NT2/D1 (cell line): ENCODE measurements at regions not wholly inside any gene's neighbourhood (a gene's known extent, or its start where the extent isn't known, plus 50 kb on each side); places are given as distances from the start of the nearest gene placed in this dataset.

ENCODE experiments used
- DNase-seq: peaks from one replicate; pipeline ENCODE4 v3.0.0-alpha.2; 2011; ENCODE audit warnings: low read depth, low spot score
- H3K27me3 ChIP-seq: 2 replicates; pipeline ENCODE4 v1.6.0; 2011; ENCODE audit warnings: mild to moderate bottlenecking; ENCODE audit not compliant: insufficient read length, insufficient read depth
- H3K36me3 ChIP-seq: 2 replicates; pipeline ENCODE4 v1.6.1; 2011; ENCODE audit warnings: mild to moderate bottlenecking, low read length, mixed read lengths; ENCODE audit not compliant: insufficient read depth, insufficient read length
- H3K4me1 ChIP-seq: 2 replicates; pipeline ENCODE4 v1.5.1; 2011; ENCODE audit not compliant: insufficient read depth, insufficient read length
- H3K4me3 ChIP-seq: 2 replicates; pipeline ENCODE4 v1.5.1; 2011; ENCODE audit warnings: low read depth; ENCODE audit not compliant: insufficient read length
- H3K9ac ChIP-seq: 2 replicates; pipeline ENCODE4 v1.6.0; 2011; ENCODE audit warnings: low read depth; ENCODE audit not compliant: insufficient read length
- H3K9me3 ChIP-seq: 2 replicates; pipeline ENCODE4 v1.5.1; 2011; ENCODE audit warnings: mild to moderate bottlenecking, low read length; ENCODE audit not compliant: insufficient read depth
- SUZ12 ChIP-seq: IDR thresholded peaks from 2 replicates; pipeline ENCODE4 v1.6.1; 2011; ENCODE audit not compliant: insufficient read length, insufficient read depth; ENCODE audit errors: extremely low read depth
- YY1 ChIP-seq: IDR thresholded peaks from 2 replicates; pipeline ENCODE4 v1.6.1; 2011; ENCODE audit not compliant: insufficient read length, insufficient read depth
- ZNF274 ChIP-seq: IDR thresholded peaks from 2 replicates; pipeline ENCODE4 v1.6.1; 2011; ENCODE audit warnings: mild to moderate bottlenecking, low read depth, low read length

- H3K36me3 ChIP-seq, result no peaks in the 10 kb centered on the region
- no peaks in the 10 kb centered on the region for H3K4me1 ChIP-seq
- H3K27me3 ChIP-seq, result peaks cover 8% of the 10 kb centered on the region
- DNase-seq, result peak; percentile 48
- no peaks in the 10 kb centered on the region for H3K9me3 ChIP-seq
- no peak overlapping the region for H3K9ac ChIP-seq
- no peak overlapping the region for H3K4me3 ChIP-seq
- TF ChIP-seq YY1, result no peak
- no peak for TF ChIP-seq SUZ12
- TF ChIP-seq ZNF274, result no peak
Observed at GRCh38 chrX:139224953-139225665, 305.4 kb upstream of the F9 start.

- H3K4me3 ChIP-seq, result no peak overlapping the region
- TF ChIP-seq ZNF274, result no peak
- peaks cover 8% of the 10 kb centered on the region for H3K27me3 ChIP-seq
- H3K9ac ChIP-seq, result no peak overlapping the region
- DNase-seq, result no peak
- H3K36me3 ChIP-seq, result no peaks in the 10 kb centered on the region
- H3K4me1 ChIP-seq, result no peaks in the 10 kb centered on the region
- H3K9me3 ChIP-seq, result no peaks in the 10 kb centered on the region
Observed at GRCh38 chrX:139222511-139223200, 307.9 kb upstream of the F9 start.

GRCh38 chrX:139213241-139213709, 317.3 kb upstream of the F9 start:
- TF ChIP-seq ZNF274 (no peak), SUZ12 (no peak), YY1 (no peak)
- H3K4me1 ChIP-seq, result no peaks in the 10 kb centered on the region
- no peak overlapping the region for H3K4me3 ChIP-seq
- no peaks in the 10 kb centered on the region for H3K9me3 ChIP-seq
- DNase-seq, result no peak
- no peaks in the 10 kb centered on the region for H3K36me3 ChIP-seq
- no peak overlapping the region for H3K9ac ChIP-seq
- H3K27me3 ChIP-seq, result no peaks in the 10 kb centered on the region

DNA sequence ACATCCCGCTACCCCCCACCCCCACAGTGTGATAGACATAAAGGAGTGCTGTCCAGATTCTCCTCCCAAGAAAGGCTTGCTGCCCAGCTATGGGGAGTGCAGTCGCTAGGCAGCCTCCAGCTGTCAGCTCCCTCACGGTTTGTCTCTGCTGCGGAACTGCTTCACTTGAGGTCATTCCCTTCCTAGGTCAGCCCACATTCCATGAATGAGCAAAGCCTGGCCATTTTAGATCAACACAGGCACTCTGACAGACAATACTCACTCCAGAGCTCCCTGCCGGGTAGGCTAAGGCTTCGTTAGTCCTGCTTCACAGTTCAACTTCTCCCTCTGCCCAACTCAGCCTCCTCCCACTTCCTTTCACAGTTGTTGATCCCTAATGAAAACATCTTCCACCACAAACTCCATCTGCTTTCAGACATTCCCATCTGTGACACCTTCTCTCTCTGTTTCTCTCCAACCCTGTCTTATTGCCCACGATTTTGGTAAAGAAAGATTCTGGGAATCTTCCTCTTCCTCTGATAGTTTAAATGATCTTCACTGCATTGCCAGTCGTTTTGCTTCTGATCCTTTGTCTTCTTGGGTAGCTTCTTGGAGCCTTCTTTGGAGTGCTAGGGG, 318.9 kb upstream of the F9 start:
- H3K36me3 ChIP-seq, result no peaks in the 10 kb centered on the region
- no peak overlapping the region for H3K9ac ChIP-seq
- H3K4me1 ChIP-seq, result no peaks in the 10 kb centered on the region
- TF ChIP-seq ZNF274 (no peak), YY1 (no peak), SUZ12 (no peak)
- no peak for DNase-seq
- H3K27me3 ChIP-seq, result no peaks in the 10 kb centered on the region
- no peaks in the 10 kb centered on the region for H3K9me3 ChIP-seq
- H3K4me3 ChIP-seq, result no peak overlapping the region

DNA sequence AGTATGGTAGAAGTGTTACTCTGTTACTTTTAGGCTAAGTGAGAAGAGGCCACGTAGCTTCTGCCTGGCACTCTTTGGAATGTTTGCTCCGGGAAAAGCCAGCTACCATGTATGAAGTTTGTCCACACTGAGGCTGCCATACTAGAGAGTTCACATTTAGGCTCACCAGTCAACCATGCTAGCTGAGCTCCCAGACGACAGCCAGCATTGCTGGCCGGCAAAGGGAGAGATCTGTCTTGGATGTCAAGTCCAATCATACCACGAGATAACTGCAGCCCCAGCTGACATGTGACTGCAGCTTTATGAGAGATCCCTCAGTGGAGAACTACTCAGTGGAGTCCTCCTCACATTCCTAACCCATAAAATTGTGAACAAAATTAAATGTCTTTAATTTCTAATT, 321.2 kb upstream of the F9 start:
- no peak overlapping the region for H3K4me3 ChIP-seq
- no peaks in the 10 kb centered on the region for H3K4me1 ChIP-seq
- no peak overlapping the region for H3K9ac ChIP-seq
- no peak for DNase-seq
- no peaks in the 10 kb centered on the region for H3K9me3 ChIP-seq
- H3K27me3 ChIP-seq, result no peaks in the 10 kb centered on the region
- TF ChIP-seq SUZ12, result no peak
- no peak for TF ChIP-seq YY1
- no peak for TF ChIP-seq ZNF274
- no peaks in the 10 kb centered on the region for H3K36me3 ChIP-seq

DNA sequence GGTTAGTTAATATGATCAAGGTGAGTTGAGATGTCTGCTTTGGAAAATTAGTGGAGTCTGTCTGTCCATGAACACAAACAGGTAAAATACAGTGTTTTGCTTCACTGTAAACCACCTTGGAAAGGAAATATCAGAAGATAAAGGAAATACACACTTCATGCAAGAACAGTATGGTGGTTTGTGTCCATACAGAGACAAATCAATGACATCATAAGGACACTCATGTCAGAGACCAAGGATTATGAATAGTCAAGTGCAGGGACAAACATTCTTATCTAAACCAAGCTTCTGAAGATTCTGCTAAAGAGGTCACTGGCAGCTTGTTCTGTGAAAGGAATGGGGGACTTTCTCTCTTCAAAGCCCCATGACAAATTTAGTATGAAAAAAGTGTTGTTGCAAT, 322.9 kb upstream of the F9 start:
- Histone ChIP-seq H3K27me3 (no peaks in the 10 kb centered on the region), H3K36me3 (no peaks in the 10 kb centered on the region), H3K4me3 (no peak overlapping the region), H3K9me3 (no peaks in the 10 kb centered on the region), H3K4me1 (no peaks in the 10 kb centered on the region), H3K9ac (no peak overlapping the region)
- no peak for DNase-seq
- no peak for TF ChIP-seq YY1
- no peak for TF ChIP-seq ZNF274
- TF ChIP-seq SUZ12, result no peak

GRCh38 chrX:139206914-139207313, 323.6 kb upstream of the F9 start:
- no peak for TF ChIP-seq ZNF274
- no peak for TF ChIP-seq YY1
- TF ChIP-seq SUZ12, result no peak
- no peaks in the 10 kb centered on the region for H3K9me3 ChIP-seq
- H3K36me3 ChIP-seq, result no peaks in the 10 kb centered on the region
- H3K27me3 ChIP-seq, result no peaks in the 10 kb centered on the region
- no peak for DNase-seq
- no peak overlapping the region for H3K9ac ChIP-seq
- no peak overlapping the region for H3K4me3 ChIP-seq
- H3K4me1 ChIP-seq, result no peaks in the 10 kb centered on the region
